GM21515 (cell line): ENCODE measurements at regions not wholly inside any gene's neighbourhood (a gene's known extent, or its start where the extent isn't known, plus 50 kb on each side); places are given as distances from the start of the nearest gene placed in this dataset.

Experiments used
- ATAC-seq: cut with Tn5 transposase; IDR thresholded peaks from one replicate; pipeline ENCODE4 v1.9.1; 2021; ENCODE audit not compliant: unreplicated experiment

DNA sequence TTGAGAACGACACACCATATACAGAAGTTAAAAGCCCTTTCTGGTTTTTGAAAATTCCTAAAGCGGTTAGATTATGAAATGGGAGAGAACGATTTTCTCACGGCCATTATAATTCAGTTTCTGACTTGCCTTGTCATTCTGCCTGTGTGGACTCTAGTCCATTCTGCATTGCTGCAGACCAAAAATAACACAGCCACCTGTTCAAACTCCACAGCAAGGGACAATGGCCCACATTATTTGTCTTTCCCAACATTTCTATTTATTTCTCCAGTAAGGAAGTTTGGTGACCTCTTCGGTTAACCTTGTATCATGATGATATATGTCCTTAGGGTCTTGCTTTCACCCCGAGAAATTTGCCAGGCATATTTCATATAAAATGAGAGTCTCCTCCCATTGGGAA lies 497.7 kb downstream of the BRINP1 start:
- ATAC-seq, result no peak

DNA sequence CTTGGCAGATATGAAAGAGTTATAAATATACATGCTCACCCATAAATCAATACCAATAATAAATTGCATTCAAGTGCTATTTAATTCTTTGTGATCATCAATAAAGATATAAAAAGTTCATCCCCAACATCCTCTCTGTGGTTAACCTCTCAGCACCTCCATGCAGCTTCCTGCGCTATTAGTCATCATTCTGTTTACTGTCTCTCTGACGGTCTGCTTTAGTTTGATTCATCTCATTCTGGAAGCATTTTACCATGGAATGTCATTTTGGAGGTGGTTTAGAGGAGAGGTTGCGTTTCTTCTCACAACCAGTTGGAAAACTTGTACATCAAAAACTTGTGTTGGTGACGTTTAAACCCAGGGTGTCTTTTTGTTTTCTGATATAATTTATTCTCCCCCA lies 486.6 kb downstream of the BRINP1 start:
- ATAC-seq, result no peak

DNA sequence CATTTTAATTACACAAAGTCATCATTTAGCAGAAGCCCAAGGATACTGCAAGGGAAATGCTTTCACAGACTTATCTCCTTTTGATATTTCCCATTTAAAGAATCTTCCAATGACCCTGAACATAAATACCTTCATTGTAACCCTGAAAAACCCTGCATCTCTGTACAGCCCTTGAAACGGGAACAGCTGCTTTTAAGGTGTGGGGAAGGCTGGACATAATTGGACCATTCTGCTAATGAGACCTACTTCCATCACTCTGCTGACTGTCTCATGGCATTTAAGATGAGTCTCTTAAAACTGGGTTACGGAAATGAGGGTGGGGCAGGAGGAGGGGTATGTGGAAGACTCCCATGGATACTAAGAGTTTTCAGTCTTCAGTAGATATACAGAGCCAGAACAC lies 485.8 kb downstream of the BRINP1 start:
- no peak for ATAC-seq

DNA sequence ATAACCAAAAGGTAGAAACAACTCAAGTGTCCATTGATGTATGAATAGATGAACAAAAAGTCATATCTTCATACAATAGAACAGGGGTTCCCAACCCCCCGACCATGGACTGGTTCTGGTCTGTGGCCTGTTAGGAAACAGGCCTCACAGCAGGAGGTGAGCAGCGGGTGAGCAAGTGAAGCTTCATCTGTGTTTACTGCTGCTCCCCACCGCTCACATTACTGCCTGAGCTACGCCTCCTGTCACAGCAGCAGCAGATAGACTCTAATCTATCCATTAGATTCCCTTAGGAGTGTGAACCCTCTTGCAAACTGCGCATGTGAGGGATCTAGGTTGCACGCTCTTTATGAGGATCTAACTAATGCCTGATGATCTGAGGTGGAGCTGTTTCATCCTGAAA lies 478.0 kb downstream of the BRINP1 start:
- no peak for ATAC-seq

DNA sequence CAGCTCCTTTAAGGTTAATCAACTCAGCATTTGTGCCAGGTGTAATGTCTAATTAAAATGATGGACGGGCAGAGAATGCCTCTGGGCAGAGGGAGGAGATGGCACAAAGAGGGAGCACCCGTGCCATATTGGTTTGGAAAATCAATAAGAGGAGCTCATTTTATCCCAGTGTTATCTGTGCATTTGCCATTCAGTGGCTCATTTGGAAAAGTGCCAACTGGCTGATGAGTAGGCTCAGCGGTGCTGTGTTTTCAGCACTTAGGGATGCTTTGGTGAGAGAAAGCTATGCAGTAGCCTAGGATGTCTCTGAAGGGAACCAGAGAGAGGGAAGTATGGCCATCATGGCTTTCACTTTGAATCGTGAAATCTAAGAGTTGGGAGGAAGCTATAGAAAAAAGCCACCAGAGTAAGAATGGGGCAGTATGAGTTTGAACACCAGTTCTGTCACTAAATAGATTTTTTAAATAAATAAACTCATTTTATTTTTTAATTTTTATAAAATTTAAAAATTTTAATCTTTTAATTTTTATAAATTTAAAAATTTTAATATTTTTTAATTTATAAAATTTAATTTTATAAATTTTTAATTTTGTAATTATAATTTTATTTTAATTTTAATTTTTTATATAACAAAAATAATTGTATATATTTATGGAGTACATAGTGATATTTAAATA lies 472.8 kb downstream of the BRINP1 start:
- ATAC-seq, result no peak

DNA sequence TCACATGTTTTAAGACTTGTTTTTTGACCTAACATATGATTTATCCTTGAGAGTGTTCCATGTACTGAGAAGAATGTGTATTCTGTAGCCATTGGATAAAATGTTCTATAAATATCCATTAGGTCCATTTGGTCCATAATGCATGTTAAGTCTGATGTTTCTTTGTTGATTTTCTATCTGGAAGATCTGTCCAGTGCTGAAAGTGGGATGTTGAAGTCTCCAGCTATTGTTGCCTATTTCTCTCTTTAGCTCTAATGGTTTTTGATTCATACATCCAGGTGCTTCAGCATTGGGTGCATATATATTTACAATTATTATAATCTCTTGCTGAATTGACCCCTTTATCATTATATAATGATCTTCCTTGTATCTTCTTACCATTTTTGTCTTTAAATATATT lies 451.1 kb downstream of the BRINP1 start:
- no peak for ATAC-seq

DNA sequence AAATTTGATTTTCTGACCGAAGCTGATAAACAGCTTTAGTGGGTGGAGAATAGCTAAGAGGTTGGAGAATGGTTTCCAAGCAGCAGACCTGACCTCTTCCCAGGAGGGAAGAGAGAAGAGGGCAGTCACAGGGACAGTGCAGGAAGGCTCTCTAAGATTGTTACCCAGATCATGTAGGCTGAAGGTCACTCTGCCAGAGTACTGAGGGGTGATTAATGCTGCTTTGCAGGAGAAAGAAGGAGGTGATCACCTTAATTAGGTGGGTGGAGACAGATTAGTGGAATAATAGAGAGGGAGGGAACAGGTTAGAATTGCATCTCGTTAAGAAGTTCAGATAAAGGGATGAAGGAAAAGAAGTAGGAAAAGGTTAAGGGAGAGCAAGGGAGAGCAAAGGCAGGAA lies 440.5 kb downstream of the BRINP1 start:
- ATAC-seq, result no peak

DNA sequence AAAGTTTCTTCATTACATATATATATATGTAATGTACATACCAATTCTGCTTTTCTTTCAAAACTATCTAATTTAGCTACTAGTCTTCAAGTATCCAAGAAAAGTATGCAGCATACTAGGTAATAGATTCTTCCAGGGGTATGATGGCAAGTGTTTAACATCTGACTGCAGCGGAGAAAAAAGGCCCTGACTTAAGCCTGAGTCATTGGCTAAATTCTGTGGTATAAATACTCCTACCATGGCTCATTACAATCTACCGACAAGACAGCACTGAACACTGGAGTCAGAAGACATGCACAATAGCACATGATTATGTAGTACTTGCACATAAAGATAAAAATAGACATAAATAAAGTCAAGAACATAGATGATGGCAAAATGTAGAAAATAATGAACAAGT lies 439.9 kb downstream of the BRINP1 start:
- no peak for ATAC-seq

DNA sequence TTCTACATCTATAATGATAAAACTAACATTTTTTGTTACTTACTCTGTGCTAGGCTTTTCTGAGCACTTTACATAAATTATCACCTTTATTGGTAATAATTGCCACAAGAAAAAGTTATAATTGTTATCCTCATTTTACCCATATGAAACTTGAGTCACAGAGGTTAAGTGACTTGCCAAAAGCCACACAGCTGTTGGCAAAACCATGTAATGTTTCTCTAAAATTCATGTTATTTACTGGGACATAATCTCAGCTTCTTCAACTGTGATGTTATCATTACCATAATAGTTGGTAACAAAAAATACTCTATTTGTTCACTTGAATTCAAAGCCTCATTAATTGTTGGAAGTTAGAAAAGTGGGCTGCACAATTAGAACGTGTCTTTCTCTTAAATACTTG lies 437.3 kb downstream of the BRINP1 start:
- no peak for ATAC-seq

DNA sequence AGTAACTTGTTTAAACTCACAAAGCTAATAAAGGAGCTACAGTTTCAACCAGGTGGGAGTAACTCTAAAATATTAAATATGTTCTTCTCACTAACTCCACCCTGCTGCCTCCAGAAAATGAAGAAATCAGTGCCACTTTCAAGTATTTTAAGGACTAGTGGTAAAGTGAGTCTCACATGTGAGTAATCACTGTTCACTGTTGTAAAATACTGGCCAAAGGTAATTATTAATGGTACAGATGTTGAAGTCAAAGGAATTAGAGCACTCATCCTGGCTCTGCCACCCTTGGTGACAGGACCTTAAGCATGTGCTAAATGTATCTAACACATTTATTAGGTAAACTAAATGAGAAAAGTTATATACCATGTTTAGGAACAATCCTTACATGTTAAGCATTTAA lies 430.7 kb downstream of the BRINP1 start:
- ATAC-seq, result no peak

DNA sequence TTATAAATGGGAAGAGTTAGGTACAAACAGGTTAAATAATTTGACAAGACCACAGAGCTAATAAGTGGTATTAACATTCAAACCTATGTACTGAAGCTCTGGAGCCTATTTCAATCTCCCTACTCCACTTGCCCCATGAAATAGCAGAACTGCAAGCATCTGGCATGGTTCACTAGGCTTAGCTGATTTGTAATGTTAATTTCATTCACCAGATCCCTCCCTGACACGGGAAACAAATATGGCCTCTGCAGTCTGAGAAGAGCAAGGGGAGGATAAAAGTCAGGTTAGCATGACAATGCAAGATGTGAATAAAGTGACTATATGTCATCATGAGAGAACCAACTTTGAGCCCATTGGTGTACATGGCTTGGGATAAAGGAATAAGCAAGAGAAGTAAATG lies 428.8 kb downstream of the BRINP1 start:
- no peak for ATAC-seq

DNA sequence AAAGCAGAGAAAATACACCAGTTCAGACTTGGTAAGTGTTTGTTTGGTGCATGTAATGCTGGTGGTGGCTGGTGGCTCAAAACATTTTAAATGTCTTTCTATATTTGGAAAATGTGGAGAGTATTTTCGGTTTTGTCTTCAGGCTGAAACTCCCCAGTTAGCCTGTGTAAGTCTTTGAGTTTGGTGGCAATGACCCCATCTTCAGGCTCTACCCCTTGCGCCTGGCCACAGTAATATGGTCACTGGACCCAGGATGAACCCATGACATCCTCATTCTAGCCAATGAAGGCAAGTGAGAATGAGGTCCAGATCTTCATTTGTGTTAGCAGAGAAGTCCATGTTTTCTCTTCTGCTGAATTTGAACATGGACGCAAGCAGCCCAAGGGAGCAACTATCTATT lies 422.6 kb downstream of the BRINP1 start:
- no peak for ATAC-seq

DNA sequence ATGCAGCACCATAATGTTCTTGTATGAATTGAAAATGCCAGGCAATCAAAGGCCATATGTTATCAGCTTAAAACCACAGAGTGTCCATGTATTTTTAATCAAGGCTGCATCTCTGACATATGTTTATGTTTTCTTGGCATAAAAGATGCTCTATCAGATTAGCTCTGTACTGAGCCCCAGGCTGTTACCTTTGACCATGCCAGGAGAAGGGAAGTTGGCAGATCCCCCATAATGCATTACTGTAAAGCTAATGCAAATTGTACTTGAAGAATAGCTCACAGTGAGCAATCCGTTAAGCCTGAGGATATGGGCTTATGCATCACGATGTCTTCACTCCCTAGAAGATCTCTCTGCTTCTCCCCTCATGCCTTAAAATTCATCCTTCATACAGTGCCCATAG lies 414.4 kb downstream of the BRINP1 start:
- ATAC-seq, result no peak

DNA sequence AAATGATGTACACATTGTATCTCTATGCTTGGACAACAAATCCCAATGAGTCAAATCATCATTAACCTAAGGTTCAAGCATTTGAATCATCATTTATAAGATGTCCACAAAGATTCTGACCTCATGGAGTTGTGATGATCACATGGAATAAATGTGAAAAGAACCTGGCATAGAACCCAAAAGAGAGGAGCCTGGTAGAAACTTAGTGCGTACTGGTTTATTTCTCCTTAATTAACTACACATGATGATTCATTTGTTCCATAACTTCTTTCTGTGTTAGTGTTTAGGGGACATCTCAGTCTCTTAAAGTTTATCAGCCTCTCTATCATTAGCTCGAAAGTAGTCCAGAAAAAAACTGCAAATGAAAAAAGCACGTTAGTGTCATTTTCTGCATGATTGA lies 411.6 kb downstream of the BRINP1 start:
- ATAC-seq, result no peak

DNA sequence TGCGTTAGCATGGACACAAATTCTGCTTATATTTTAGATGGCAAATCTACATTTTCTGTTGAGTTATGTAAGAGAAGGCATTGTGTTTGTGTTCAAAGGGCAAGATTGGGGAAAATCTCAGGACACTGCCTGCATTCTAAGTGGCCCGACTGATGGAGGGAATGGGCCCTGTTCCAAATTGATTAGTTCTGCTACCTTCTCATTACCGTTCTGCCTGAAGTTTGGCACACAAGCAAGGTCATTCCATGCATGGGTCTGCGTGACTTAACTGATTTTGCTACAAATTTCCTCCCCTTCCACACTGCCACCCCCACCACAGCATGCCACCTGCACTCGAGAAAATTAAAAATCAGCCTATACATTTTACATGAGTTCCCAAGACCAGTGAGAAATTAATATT lies 409.9 kb downstream of the BRINP1 start:
- ATAC-seq, result no peak

DNA sequence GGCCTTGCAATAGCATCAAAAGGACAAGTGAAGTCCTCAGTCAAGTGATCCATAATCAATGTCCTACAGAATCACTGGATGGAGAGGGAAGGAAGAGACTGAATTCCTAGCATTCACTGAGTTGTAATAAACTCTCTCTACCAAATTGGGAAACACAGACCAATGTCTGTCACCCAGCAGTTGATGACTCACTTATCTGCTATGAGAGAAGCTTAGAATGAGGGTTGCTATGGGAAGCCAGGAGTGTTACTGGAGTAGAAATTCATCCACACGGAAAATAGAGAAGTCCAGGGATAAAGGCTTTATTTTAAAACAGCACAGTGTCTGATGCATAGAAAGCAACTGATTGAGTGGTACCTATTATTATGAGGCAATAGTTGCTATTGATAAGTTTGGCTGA lies 407.4 kb downstream of the BRINP1 start:
- ATAC-seq, result no peak

DNA sequence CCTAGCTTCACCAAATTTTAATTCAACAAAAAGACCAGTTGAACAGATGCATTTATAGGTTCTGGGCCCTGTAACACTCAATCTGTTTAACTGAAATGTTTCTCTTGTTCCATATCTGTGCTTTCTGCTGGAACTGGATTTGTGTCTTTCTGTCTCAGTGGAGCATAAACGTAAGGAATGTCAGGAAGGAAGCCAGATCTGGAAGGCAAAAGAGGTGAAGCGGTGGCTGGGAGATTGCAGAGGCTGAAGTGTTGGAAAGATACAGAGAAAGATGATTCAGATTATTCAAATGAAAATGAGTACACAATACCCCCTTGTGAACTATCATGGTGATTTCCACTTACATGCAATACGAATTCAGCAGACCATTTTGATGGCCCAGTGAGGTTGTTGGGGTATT lies 406.8 kb downstream of the BRINP1 start:
- no peak for ATAC-seq

DNA sequence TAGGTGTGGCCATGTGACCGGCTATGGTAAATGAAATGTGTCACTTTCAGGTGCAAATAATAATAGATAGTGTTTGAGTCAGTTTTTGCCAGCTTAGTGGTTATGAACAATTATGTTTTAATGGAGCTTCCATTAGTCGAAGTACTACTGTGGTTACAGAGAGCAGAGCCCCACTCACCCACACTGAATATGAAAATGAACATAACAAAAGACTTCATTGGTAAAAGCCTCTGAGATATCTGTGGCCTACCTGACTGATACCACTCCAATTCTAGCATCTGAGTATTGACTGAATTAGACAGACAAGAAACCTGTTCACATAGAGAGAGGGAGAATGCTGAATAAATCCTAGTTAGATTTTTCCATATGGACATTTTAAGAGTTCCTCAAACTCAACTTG lies 405.6 kb downstream of the BRINP1 start:
- ATAC-seq, result no peak

DNA sequence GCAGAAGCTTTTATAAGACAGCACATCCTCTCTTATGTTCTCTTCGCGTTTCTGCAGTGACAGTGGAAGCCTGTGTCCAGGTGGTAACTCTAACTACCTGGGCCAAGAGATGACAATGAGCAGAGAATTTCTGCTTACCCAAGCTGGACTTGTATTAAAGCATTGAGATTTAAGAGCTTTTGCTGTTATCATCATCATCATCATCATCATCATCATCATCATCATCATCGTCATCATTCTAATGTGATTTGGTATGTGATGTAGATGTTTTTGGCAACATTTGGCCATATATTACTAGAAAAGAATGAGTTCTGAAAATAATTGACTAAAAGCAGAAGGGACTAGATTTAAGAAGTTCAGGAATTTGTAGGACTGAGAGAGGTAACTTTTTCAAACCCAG lies 401.3 kb downstream of the BRINP1 start:
- no peak for ATAC-seq

DNA sequence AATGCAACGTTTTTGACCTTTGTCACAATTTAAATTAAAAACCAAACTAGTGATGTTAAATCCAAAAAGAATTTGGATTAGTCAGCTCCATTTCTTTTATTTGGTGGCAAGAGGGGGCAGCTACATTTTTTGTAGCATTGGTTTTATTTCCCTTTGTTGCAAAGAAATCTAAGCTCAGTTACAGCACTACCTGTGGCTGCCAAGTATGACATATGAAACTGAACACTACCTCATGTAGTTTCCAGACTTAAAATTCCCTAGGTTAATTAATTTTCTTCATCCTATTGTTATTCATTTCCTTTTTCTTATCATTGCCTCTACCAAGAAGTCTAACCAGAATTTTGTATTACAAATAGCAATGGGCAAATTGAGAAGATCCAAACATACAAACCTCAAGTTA lies 393.5 kb downstream of the BRINP1 start:
- ATAC-seq, result no peak

DNA sequence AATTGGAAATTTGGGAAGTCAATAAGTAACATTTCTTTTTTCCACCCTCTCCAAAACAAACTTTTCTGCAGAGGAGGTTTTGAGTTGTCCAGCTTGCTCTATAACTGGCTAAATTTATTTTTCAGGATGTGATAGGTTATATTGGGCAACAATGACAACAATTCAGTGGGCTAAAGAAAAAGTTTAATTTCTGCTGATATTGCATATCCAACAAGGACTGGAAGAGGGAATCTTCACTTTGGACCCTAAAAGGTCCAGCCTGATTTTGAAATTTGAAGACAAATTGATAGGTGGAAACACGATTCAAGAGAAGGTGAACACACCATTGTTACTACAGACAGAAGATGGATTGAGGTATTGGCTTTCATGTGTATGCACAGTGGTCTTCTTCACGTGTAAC lies 393.1 kb downstream of the BRINP1 start:
- no peak for ATAC-seq

DNA sequence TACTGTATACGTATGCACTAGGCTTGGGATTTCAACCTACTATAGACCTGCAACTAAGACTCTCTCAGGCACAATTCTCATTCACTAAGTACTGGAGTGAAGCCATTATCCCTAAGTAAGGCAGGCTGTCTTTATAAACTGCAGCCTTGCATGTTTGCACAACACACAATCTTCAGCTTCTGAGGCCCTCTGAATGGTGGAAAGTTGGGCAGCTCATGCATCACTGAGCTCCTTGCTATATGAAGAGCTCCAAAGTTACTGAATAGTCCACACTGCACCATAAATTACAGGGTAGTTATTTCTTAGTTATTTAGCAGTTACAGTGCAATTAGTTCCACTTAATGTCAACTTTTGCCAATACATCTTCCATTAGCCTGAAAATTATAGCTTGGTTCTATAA lies 384.6 kb downstream of the BRINP1 start:
- no peak for ATAC-seq

DNA sequence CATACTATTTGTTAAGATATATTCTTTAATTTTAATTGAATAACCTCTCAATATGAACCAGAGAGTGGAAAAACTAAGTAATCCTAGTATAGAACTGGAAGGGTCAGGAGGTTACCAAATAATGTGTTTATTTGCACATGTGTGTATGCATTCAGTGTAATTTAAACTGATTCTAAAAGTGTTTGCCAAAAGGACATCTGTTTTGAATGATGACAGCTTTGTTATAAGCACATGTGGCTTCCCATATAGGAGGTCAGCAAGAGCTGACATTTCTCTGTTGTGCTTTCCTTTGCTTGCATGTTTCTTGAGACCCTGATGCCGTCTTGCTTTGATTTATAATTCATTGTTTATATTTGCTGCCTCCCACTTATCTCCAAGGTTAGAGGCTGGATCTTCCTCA lies 383.4 kb downstream of the BRINP1 start:
- ATAC-seq, result no peak

DNA sequence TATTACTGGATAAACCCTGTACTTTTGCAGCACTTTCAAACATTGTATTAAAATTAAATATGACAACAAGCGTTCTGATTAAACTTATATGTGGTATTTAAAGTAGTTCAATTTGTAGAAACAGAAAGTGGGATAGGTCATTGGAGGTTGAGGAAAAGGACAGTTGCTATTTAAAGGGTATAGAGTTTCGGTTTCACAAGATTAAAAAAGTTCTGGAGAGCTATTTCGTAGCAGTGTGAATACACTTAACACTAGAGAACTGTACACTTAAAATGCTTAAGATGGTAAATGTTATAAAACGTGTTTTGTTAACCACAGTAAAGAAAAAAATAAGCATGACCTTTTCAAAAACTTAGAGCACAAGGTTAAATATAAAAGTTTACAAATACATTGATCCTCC lies 382.1 kb downstream of the BRINP1 start:
- no peak for ATAC-seq
